ENCODE measurements at regions not wholly inside any gene's neighbourhood (a gene's known extent, or its start where the extent isn't known, plus 50 kb on each side); places are given as distances from the start of the nearest gene placed in this dataset.

DNA sequence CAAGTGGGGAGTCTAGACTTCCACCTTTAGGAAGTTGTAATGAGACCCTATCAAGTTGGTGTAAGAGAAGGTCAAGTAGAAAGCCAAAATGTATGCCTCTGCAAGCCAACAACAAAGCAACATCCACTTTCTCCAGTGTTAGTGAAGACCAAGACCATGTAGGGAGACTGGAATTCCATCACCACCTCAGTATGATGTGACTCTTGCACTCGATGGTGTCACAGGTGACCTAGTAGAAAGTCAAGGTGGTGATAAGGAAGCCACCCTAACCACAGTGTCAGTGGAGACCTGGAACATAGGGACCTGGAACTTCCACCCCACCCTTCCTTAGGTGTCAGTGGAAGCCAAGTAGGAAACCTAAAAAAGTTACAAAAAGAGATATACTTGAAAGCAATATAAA, 278.1 kb upstream of the KCNMB2 start:
- TF ChIP-seq, protein P1, sequence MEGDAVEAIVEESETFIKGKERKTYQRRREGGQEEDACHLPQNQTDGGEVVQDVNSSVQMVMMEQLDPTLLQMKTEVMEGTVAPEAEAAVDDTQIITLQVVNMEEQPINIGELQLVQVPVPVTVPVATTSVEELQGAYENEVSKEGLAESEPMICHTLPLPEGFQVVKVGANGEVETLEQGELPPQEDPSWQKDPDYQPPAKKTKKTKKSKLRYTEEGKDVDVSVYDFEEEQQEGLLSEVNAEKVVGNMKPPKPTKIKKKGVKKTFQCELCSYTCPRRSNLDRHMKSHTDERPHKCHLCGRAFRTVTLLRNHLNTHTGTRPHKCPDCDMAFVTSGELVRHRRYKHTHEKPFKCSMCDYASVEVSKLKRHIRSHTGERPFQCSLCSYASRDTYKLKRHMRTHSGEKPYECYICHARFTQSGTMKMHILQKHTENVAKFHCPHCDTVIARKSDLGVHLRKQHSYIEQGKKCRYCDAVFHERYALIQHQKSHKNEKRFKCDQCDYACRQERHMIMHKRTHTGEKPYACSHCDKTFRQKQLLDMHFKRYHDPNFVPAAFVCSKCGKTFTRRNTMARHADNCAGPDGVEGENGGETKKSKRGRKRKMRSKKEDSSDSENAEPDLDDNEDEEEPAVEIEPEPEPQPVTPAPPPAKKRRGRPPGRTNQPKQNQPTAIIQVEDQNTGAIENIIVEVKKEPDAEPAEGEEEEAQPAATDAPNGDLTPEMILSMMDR (IDR thresholded peaks at IDR 0.05 in 8 of 11, conservative IDR thresholded peaks at IDR 0.05 in 3 of 11) = no peak
- TF ChIP-seq POLR2AphosphoS5 (IDR thresholded peaks at IDR 0.05) (no peak), POLR2A (IDR thresholded peaks at IDR 0.05) (no peak)

Data from spleen (tissue), 7 donors.